Caco-2 (cell line): ENCODE measurements at regions not wholly inside any gene's neighbourhood (a gene's known extent, or its start where the extent isn't known, plus 50 kb on each side); places are given as distances from the start of the nearest gene placed in this dataset.

Source experiments
- BruUV-seq: library from RNA; stranded (reverse); fragments of 400-500 nt; replicated peaks from 2 replicates; lab custom pipeline; 2021; lab: Mats Ljungman, UMichigan
- CTCF ChIA-PET: fragments of 300-600 bp; sonication (Branson Sonifier 250); formaldehyde crosslinking; loops from one replicate; lab custom pipeline; 2022; ENCODE audit warnings: antibody characterized with exemption; lab: Charles Lee
- POLR2A ChIA-PET: fragments of 300-600 bp; sonication (Branson Sonifier 250); formaldehyde crosslinking; loops from one replicate; lab custom pipeline; 2022; ENCODE audit warnings: antibody characterized with exemption; lab: Charles Lee
- DNase-seq, 2 experiments: peaks; one replicate each; pipeline versions ENCODE4 v3.0.0 to v3.0.0-alpha.2; 2020 to 2022
- H3K27me3 ChIP-seq: replicated peaks from 2 replicates; pipeline ENCODE4 v1.6.0; 2011; ENCODE audit warnings: low read length; ENCODE audit not compliant: control insufficient read depth, insufficient read depth
- H3K36me3 ChIP-seq: 2 replicates; pipeline ENCODE4 v1.5.1; 2011; ENCODE audit warnings: low read length; ENCODE audit not compliant: control insufficient read depth, insufficient read depth
- H3K4me1 ChIP-seq: fragments of 250-450 bp; sonication (Bioruptor Pico); 2 replicates; pipeline ENCODE4 v1.5.1; 2020; ENCODE audit warnings: mild to moderate bottlenecking
- H3K4me3 ChIP-seq: 2 replicates; pipeline ENCODE4 v1.5.1; 2011; ENCODE audit warnings: low read depth, mild to moderate bottlenecking, control low read depth, low read length
- H3K9me3 ChIP-seq: fragments of 250-450 bp; sonication (Bioruptor Pico); 2 replicates; pipeline ENCODE4 v1.5.1; 2020; ENCODE audit warnings: mild to moderate bottlenecking, moderate library complexity
- H3K27ac Mint-ChIP-seq: one replicate; pipeline ENCODE4 v1.8.0; 2022; ENCODE audit warnings: mixed read lengths; ENCODE audit not compliant: unreplicated experiment
- H3K27me3 Mint-ChIP-seq: one replicate; pipeline ENCODE4 v1.8.0; 2022; ENCODE audit warnings: mixed read lengths; ENCODE audit not compliant: insufficient read depth, unreplicated experiment
- H3K36me3 Mint-ChIP-seq: one replicate; pipeline ENCODE4 v1.8.0; 2022; ENCODE audit warnings: mild to moderate bottlenecking, mixed read lengths; ENCODE audit not compliant: insufficient read depth, unreplicated experiment
- H3K4me1 Mint-ChIP-seq: one replicate; pipeline ENCODE4 v1.8.0; 2022; ENCODE audit warnings: low read depth, mixed read lengths; ENCODE audit not compliant: unreplicated experiment
- H3K4me3 Mint-ChIP-seq: one replicate; pipeline ENCODE4 v1.8.0; 2022; ENCODE audit warnings: mild to moderate bottlenecking, moderate library complexity, mixed read lengths; ENCODE audit not compliant: unreplicated experiment
- H3K9me3 Mint-ChIP-seq: one replicate; pipeline ENCODE4 v1.8.0; 2022; ENCODE audit warnings: mixed read lengths; ENCODE audit not compliant: unreplicated experiment
- intact Hi-C: fragments of 100-400 bp; cut with micrococcal nuclease; formaldehyde crosslinking; loops from one replicate; pipeline ENCODE4 v1.10.0; 2022; ENCODE audit not compliant: unreplicated experiment
- TF ChIP-seq, protein P1 (sequence below), 2 experiments: fragments of 200-600 bp in 1 of 2; IDR thresholded peaks; 1 replicate in 1 of 2; 2 replicates in 1 of 2; pipeline versions ENCODE4 v1.5.1 to v1.8.0; 2011 to 2022; ENCODE audit warnings: antibody characterized with exemption in 1 of 2, control low read depth in 1 of 2, inconsistent platforms in 1 of 2, low read depth in 1 of 2, low read length in 1 of 2, mild to moderate bottlenecking in 1 of 2, moderate library complexity in 1 of 2; ENCODE audit not compliant: insufficient read depth in 1 of 2, severe bottlenecking in 1 of 2, unreplicated experiment in 1 of 2

DNA sequence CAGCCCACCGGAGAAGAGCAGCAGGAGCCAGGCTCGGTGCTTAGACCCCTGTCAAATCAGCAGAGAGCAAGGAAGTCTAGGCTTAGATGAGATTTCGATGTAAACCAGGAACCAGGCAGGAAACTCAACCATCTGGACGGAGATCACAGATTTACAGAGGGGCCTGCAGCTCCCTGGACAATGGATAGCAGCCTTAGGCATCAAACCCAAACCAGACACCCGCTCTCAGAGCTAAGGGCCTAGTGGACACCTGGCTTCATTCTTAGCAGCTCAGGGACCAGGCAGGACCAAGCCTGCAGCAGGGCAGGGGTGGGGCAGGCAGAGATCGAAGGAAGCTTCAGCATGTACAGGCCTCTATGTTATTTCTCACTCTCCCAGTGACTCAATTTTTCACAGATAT lies 127.8 kb upstream of the FMN2 start:
- Histone ChIP-seq H3K27me3 (no peaks in the 10 kb centered on the region), H3K4me3 (no peak overlapping the region), H3K36me3 (no peaks in the 10 kb centered on the region), H3K4me1 (no peaks in the 10 kb centered on the region), H3K9me3 (no peaks in the 10 kb centered on the region)
- H3K4me1 Mint-ChIP-seq = no peaks in the 10 kb centered on the region
- no peak overlapping the region for H3K27ac Mint-ChIP-seq
- TF ChIP-seq, protein P1, sequence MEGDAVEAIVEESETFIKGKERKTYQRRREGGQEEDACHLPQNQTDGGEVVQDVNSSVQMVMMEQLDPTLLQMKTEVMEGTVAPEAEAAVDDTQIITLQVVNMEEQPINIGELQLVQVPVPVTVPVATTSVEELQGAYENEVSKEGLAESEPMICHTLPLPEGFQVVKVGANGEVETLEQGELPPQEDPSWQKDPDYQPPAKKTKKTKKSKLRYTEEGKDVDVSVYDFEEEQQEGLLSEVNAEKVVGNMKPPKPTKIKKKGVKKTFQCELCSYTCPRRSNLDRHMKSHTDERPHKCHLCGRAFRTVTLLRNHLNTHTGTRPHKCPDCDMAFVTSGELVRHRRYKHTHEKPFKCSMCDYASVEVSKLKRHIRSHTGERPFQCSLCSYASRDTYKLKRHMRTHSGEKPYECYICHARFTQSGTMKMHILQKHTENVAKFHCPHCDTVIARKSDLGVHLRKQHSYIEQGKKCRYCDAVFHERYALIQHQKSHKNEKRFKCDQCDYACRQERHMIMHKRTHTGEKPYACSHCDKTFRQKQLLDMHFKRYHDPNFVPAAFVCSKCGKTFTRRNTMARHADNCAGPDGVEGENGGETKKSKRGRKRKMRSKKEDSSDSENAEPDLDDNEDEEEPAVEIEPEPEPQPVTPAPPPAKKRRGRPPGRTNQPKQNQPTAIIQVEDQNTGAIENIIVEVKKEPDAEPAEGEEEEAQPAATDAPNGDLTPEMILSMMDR (IDR thresholded peaks at IDR 0.05; ENCODE audit: insufficient read depth in 1 of 2, low read depth in 1 of 2, low read length in 1 of 2, severe bottlenecking in 1 of 2, unreplicated experiment in 1 of 2) = no peak
- CTCF ChIA-PET = no interaction called here
- no peaks in the 10 kb centered on the region for H3K36me3 Mint-ChIP-seq
- POLR2A ChIA-PET = no interaction called here
- no peaks in the 10 kb centered on the region for H3K9me3 Mint-ChIP-seq
- DNase-seq = no peak
- BruUV-seq = no TSS peak
- no peak overlapping the region for H3K4me3 Mint-ChIP-seq
- peaks cover 17% of the 10 kb centered on the region for H3K27me3 Mint-ChIP-seq
- intact Hi-C loops = no loop called here

DNA sequence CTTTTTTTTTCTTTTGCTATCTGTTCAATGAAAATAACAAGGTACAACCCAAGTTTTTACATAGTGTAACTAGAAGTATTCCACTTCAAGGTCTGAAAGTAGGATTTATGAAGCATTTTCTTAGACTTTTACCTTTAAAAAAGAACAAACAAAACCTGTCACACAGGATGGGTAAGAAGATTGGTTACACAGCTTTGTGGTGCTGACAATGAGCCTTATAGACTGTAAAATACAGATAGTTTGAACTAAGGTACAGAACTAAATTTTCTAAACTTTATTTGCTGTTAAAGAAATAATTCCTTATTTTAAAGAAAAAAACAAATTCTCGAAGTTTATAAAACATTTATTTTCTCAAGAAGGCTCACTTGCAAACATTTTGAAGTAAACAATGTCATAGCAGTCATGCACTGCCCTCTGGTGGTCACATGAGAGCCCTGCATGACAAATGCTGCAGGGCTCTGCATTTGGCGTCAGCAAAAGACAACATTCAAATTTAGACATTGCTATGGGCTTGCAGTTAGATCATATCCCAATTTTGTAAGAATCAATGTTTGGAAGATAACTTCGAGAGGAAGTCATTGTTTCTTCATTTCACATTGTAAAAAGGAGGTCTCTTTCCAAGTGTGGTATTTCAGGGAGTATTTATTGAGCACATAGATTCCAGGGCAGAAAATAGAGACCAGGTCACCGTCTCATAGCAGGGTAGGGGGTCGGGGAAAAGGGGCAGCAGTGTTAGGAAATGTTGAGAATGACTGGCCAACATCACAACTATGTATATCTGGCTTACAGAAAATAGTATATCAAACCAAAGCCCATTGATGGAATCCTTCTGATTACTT lies 115.3 kb upstream of the FMN2 start:
- no peak overlapping the region for H3K27ac Mint-ChIP-seq
- DNase-seq = peak in 1 of 2 experiments; percentile 39
- ChIA-PET POLR2A (no interaction called here), CTCF (interaction anchor here (0.6 to 0.7 kb wide), 2 partner anchors 24 to 25 kb away, joined by 3 read pairs; no protein-coding TSS in a partner anchor)
- H3K4me3 ChIP-seq = no peak overlapping the region
- peaks cover 47% of the 10 kb centered on the region for H3K9me3 Mint-ChIP-seq
- H3K4me1 ChIP-seq = no peaks in the 10 kb centered on the region
- H3K4me3 Mint-ChIP-seq = no peak overlapping the region
- H3K27me3 Mint-ChIP-seq = peaks cover 8% of the 10 kb centered on the region
- TF ChIP-seq, protein P1 (IDR thresholded peaks at IDR 0.05; ENCODE audit: insufficient read depth in 1 of 2, low read depth in 1 of 2, low read length in 1 of 2, severe bottlenecking in 1 of 2, unreplicated experiment in 1 of 2) = peak; percentile 75 to 89
- no TSS peak for BruUV-seq
- no peaks in the 10 kb centered on the region for H3K36me3 ChIP-seq
- H3K36me3 Mint-ChIP-seq = no peaks in the 10 kb centered on the region
- no peaks in the 10 kb centered on the region for H3K27me3 ChIP-seq
- intact Hi-C loops = loop anchor here (1.0 kb wide), 1 partner anchor 25 kb away; no protein-coding TSS in a partner anchor
- H3K4me1 Mint-ChIP-seq = no peaks in the 10 kb centered on the region
- no peaks in the 10 kb centered on the region for H3K9me3 ChIP-seq

DNA sequence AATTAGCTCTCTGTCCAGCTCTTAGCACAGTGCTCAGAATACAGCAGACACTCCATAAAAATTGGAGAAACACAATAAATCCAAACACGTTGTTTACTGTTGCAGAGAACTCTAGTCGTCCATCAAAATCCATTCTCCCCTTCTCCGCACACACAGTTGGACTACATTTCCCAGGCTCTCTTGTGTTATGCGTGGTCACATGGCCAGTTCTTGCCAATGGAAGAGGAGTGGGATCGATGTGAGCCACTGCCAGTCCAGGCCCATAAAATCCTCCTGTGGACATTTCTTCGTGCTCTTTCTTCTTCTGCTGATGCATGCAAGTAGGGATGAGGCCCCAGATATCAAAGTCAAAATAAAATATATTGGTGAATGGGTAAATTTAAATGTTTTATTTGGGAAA lies 114.3 kb upstream of the FMN2 start:
- no peak overlapping the region for H3K4me3 Mint-ChIP-seq
- Histone ChIP-seq H3K4me1 (no peaks in the 10 kb centered on the region), H3K4me3 (no peak overlapping the region), H3K36me3 (no peaks in the 10 kb centered on the region), H3K9me3 (no peaks in the 10 kb centered on the region), H3K27me3 (no peaks in the 10 kb centered on the region)
- H3K27me3 Mint-ChIP-seq = peaks cover 4% of the 10 kb centered on the region
- no TSS peak for BruUV-seq
- peaks cover 47% of the 10 kb centered on the region for H3K9me3 Mint-ChIP-seq
- H3K4me1 Mint-ChIP-seq = no peaks in the 10 kb centered on the region
- no peaks in the 10 kb centered on the region for H3K36me3 Mint-ChIP-seq
- ChIA-PET POLR2A (no interaction called here), CTCF (interaction anchor here (1.1 kb wide), 1 partner anchor 25 kb away, joined by 5 read pairs; no protein-coding TSS in a partner anchor)
- TF ChIP-seq, protein P1 (IDR thresholded peaks at IDR 0.05; ENCODE audit: insufficient read depth in 1 of 2, low read depth in 1 of 2, low read length in 1 of 2, severe bottlenecking in 1 of 2, unreplicated experiment in 1 of 2) = no peak
- DNase-seq = no peak
- intact Hi-C loops = no loop called here
- H3K27ac Mint-ChIP-seq = no peak overlapping the region
